SH-SY5Y (cell line): ENCODE measurements at regions not wholly inside any gene's neighbourhood (a gene's known extent, or its start where the extent isn't known, plus 50 kb on each side); places are given as distances from the start of the nearest gene placed in this dataset.

Experiments used
- GATA2 ChIP-seq: IDR thresholded peaks from 2 replicates; pipeline ENCODE4 v1.6.1; 2011; ENCODE audit warnings: mild to moderate bottlenecking, low read depth, low read length
- GATA3 ChIP-seq: IDR thresholded peaks from 2 replicates; pipeline ENCODE4 v1.6.1; 2011; ENCODE audit warnings: low read depth, mild to moderate bottlenecking, low read length, moderate library complexity

DNA sequence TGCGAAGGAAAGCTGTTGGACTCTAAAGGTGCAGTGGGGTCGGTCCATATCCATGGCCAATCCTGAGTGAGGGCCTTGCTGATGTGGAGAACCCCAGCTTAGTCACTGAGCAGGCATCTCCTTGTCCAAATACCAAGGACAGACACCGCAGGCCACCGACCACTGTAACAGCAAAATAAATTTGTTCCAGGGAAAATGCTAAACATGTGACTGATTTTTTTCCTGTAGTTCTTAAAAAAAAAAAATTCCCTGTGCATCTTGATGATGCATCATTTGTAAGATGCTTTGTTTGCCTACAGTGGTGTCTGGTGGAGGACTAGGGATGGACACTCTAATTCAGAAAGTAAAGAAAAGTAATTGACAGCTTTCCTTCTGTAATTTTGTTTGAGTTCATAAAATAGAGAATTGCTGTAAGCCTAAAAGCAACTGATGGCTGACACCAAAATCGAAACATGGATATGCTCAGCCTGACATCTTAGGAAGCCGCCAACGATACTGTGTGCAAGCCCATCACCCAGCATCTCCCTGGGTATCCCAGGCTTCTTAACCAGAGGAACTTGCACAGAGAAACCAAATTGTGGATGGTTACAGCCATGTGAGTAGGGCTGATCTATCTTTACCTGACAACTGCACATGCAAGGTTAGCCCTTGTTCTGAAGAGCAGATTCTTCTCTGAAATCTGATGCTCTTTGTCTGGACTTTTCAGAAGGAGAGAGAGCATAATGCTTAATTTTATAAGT is 188.6 kb downstream of the ARL4C start:
- TF ChIP-seq GATA3: no peak
- no peak for TF ChIP-seq GATA2
